ENCODE measurements at regions not wholly inside any gene's neighbourhood (a gene's known extent, or its start where the extent isn't known, plus 50 kb on each side); places are given as distances from the start of the nearest gene placed in this dataset.

- TF ChIP-seq CEBPB (IDR thresholded peaks at IDR 0.05; ENCODE audit: low read depth, low read length) = no peak
- TF ChIP-seq CTCF (conservative IDR thresholded peaks at IDR 0.05; ENCODE audit: low read depth, low read length) = no peak
Observed at GRCh38 chr13:50384724-50385123, 369.5 kb downstream of the KCNRG start.
